ENCODE measurements at regions not wholly inside any gene's neighbourhood (a gene's known extent, or its start where the extent isn't known, plus 50 kb on each side); places are given as distances from the start of the nearest gene placed in this dataset.

GRCh38 chr12:107554941-107555340 lies 130.7 kb upstream of the PWP1 start:
- no peak overlapping the region for H3K27ac ChIP-seq
- no peak for TF ChIP-seq CTCF (conservative IDR thresholded peaks at IDR 0.05)
- no peak for TF ChIP-seq ZFX (IDR thresholded peaks at IDR 0.05)

DNA sequence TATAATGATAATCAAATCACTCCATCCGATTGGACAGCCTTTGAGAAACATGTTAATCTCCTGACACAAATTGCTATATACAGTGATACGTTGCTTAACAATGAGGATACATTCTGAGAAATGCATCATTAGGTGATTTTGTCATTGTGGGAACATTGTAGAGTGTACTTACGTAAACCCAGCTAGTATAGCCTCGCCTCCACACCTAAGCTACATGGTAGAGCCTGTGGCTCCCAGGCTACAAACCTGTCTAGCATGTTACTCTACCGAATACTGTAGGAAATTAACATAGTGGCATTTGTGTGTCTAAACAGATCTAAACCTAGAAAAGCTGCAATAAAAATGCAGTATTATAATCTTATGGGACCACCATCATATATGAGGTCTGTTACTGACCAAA lies 128.6 kb upstream of the PWP1 start:
- no peak overlapping the region for H3K27ac ChIP-seq
- no peak for TF ChIP-seq CTCF (conservative IDR thresholded peaks at IDR 0.05)
- TF ChIP-seq ZFX (IDR thresholded peaks at IDR 0.05) = no peak

GRCh38 chr12:107557589-107558100 lies 128.0 kb upstream of the PWP1 start:
- TF ChIP-seq ZFX (IDR thresholded peaks at IDR 0.05) (no peak), CTCF (conservative IDR thresholded peaks at IDR 0.05) (no peak)
- no peak overlapping the region for H3K27ac ChIP-seq

- H3K27ac ChIP-seq = no peak overlapping the region
- TF ChIP-seq CTCF (conservative IDR thresholded peaks at IDR 0.05) = no peak
- TF ChIP-seq ZFX (IDR thresholded peaks at IDR 0.05) = no peak
Measured at GRCh38 chr12:107558141-107558815, 127.3 kb upstream of the PWP1 start.

DNA sequence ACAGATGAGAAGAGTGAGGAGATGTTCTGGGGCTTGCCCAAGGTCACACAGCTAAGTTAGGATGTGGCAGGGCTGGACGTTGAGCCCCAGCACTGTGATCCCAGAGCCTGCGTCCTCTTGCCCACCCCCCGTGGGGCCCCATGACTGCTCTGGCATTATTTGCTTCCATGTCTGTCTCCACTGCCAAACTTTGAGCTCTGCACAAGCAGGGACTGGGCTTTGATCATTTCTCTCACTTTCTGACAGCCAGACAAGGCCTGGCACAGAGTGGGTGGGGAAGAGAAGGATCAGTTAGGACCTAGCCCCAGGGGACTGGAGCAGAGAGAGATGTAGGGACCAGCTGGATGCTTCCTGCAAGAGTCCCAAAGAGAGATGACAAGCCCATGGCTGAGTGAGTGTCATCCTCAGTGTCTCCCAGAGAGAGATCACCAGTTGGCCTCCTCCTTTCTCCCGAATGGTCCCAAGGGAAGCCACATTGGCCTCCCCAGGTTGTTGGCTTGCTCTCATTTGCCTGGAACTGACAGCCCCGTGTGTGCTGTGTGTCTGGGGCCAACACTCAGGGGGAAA lies 126.7 kb upstream of the PWP1 start:
- TF ChIP-seq CTCF (conservative IDR thresholded peaks at IDR 0.05) = no peak
- no peak overlapping the region for H3K27ac ChIP-seq

DNA sequence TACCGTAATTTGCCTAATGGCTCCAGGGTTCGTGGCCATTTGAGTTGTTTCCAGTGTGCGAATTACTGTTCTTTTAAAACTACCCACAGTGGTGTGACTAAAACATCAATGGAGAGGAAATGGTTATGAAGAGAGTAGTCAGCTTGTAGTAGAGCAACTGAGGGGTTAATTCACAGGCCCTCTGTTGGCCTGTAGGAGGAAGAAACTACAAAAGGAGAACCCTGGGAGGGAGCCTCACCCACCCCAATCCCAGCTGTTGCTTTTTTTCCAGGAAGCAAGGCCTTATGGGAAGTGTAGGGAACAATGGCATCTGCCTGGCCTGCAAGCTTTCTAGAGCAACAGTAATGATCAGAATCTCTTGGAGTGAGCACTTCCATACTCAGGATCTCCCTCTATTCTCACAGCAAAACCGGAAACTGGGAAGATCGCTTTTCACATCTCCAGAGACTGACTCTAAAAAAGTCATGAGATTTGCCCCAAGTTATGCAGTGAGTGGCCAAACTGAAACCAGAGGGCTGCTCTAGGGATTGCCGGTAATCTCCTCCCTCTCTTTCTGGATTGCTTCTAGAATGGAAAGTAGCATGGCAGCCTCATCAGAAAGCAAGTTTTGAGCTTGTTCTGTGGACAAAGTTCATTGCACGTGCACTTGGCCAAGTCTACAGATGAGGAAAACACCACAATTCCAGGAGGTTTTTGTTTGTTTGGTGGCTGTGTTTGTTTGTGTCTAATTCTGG lies 125.3 kb upstream of the PWP1 start:
- TF ChIP-seq CTCF (conservative IDR thresholded peaks at IDR 0.05) (no peak), ZFX (IDR thresholded peaks at IDR 0.05) (no peak)

GRCh38 chr12:107560899-107561285 lies 124.7 kb upstream of the PWP1 start:
- no peak overlapping the region for H3K27ac ChIP-seq
- TF ChIP-seq CTCF (conservative IDR thresholded peaks at IDR 0.05) = no peak
- no peak for TF ChIP-seq ZFX (IDR thresholded peaks at IDR 0.05)

More for the DNA sequence above, 125.3 kb upstream of the PWP1 start:
- no peak overlapping the region for H3K27ac ChIP-seq
